AML-193 (cell line): ENCODE measurements at regions not wholly inside any gene's neighbourhood (a gene's known extent, or its start where the extent isn't known, plus 50 kb on each side); places are given as distances from the start of the nearest gene placed in this dataset.

Experiments
- DNase-seq, 2 experiments: peaks; one replicate each; lab custom pipeline; 2025; lab: John Stamatoyannopoulos, UW

- no peak for DNase-seq
Measured at GRCh38 chr2:142254031-142254430, 123.2 kb upstream of the LRP1B start.

GRCh38 chr2:142241016-142241415, 110.2 kb upstream of the LRP1B start:
- no peak for DNase-seq

- DNase-seq: no peak
Measured at GRCh38 chr2:142236181-142236580, 105.4 kb upstream of the LRP1B start.

GRCh38 chr2:142234741-142235140, 103.9 kb upstream of the LRP1B start:
- DNase-seq: no peak

GRCh38 chr2:142223309-142223708, 92.5 kb upstream of the LRP1B start:
- no peak for DNase-seq

- DNase-seq: no peak
Measured at GRCh38 chr2:142222715-142223114, 91.9 kb upstream of the LRP1B start.

- no peak for DNase-seq
Measured at GRCh38 chr2:142220901-142221300, 90.1 kb upstream of the LRP1B start.

- no peak for DNase-seq
Measured at GRCh38 chr2:142220239-142220638, 89.4 kb upstream of the LRP1B start.

- no peak for DNase-seq
Measured at GRCh38 chr2:142218471-142218870, 87.7 kb upstream of the LRP1B start.

- no peak for DNase-seq
Measured at GRCh38 chr2:142217804-142218203, 87.0 kb upstream of the LRP1B start.

- DNase-seq: no peak
Measured at GRCh38 chr2:142200062-142200461, 69.2 kb upstream of the LRP1B start.

GRCh38 chr2:142199073-142199472, 68.3 kb upstream of the LRP1B start:
- no peak for DNase-seq

- DNase-seq: no peak
Measured at GRCh38 chr2:142190805-142191204, 60.0 kb upstream of the LRP1B start.

GRCh38 chr2:142189501-142189900, 58.7 kb upstream of the LRP1B start:
- DNase-seq: no peak

- no peak for DNase-seq
Measured at GRCh38 chr2:142188562-142188961, 57.7 kb upstream of the LRP1B start.

GRCh38 chr2:142180820-142181533, 50.2 kb upstream of the LRP1B start:
- DNase-seq: no peak
